KMS-11 (cell line): ENCODE measurements at regions not wholly inside any gene's neighbourhood (a gene's known extent, or its start where the extent isn't known, plus 50 kb on each side); places are given as distances from the start of the nearest gene placed in this dataset.

Experiments
- H2AFZ ChIP-seq: fragments of 200-600 bp; sonication (generic); 2 replicates; pipeline ENCODE4 v1.6.1; 2016; ENCODE audit warnings: antibody characterized with exemption, mixed run types, low read depth
- H3K27ac ChIP-seq: fragments of 200-600 bp; sonication (generic); 2 replicates; pipeline ENCODE4 v1.6.1; 2016; ENCODE audit warnings: mild to moderate bottlenecking, mixed run types
- H3K27me3 ChIP-seq: fragments of 200-600 bp; sonication (generic); 2 replicates; pipeline ENCODE4 v1.6.1; 2017; ENCODE audit warnings: mild to moderate bottlenecking, low read depth, mixed run types, moderate library complexity; ENCODE audit not compliant: insufficient read depth
- H3K36me3 ChIP-seq: fragments of 200-600 bp; sonication (generic); 2 replicates; pipeline ENCODE4 v1.6.1; 2017; ENCODE audit warnings: mild to moderate bottlenecking, mixed run types; ENCODE audit not compliant: insufficient read depth
- H3K4me1 ChIP-seq: fragments of 200-600 bp; sonication (generic); 2 replicates; pipeline ENCODE4 v1.6.1; 2016; ENCODE audit warnings: mild to moderate bottlenecking, low read depth, mixed run types; ENCODE audit not compliant: poor library complexity, severe bottlenecking
- H3K4me2 ChIP-seq: fragments of 200-600 bp; sonication (generic); 2 replicates; pipeline ENCODE4 v1.7.0; 2016; ENCODE audit warnings: mild to moderate bottlenecking, mixed run types
- H3K4me3 ChIP-seq: fragments of 200-600 bp; sonication (generic); IDR thresholded peaks from 2 replicates; pipeline ENCODE4 v1.6.1; 2017; ENCODE audit warnings: low read depth, low read length, mixed read lengths; ENCODE audit not compliant: insufficient read depth
- H3K79me2 ChIP-seq: fragments of 200-600 bp; sonication (generic); 2 replicates; pipeline ENCODE4 v1.6.1; 2016; ENCODE audit warnings: low read depth, mixed run types; ENCODE audit not compliant: insufficient read depth
- H3K9ac ChIP-seq: fragments of 200-600 bp; sonication (generic); 2 replicates; pipeline ENCODE4 v1.6.1; 2016; ENCODE audit warnings: mild to moderate bottlenecking, mixed run types
- H4K20me1 ChIP-seq: fragments of 200-600 bp; sonication (generic); 2 replicates; pipeline ENCODE4 v1.6.1; 2016; ENCODE audit warnings: mild to moderate bottlenecking, mixed run types; ENCODE audit not compliant: insufficient read depth
- TF ChIP-seq, protein P1 (sequence below): fragments of 200-600 bp; sonication (generic); conservative IDR thresholded peaks from 2 replicates; pipeline ENCODE4 v1.6.1; 2017; ENCODE audit warnings: low read depth, mild to moderate bottlenecking, antibody characterized with exemption, low read length, moderate library complexity, mixed read lengths

DNA sequence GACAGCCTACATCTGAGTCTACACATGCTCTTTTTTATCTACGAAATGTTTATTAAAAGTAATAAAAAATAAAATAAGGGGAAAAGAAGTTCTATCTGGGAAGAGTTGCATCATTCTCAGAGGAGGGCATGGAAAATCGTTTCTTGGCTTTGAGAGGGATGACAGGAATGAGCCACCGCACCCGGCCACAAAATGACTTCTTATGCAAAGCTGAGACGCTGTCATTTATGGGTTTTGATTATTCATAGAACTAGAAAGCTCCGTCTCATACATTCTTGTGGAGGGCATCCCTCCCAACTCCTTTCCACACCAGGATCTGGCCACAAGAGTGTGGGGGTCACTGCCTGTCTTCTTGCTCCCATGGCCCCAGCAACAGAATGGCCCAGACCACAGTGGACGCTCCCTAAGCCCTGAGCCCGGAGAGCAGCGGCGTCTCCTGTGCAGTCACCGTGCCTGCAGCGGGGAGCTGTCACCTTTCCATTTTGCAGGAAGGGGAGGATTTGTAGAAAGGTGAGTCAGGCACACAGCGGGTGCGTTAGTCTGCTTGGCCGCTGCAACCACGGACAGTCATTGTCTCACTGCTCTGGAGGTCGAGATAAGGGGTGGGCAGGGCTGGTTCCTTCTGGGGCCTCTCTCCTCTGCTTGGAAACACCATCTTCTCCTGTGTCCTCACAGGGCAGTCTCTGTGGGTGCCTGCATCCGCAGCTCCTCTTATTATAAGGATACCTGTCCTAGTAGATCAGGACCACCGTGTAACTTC is 1388.7 kb downstream of the BRD1 start:
- Histone ChIP-seq H3K4me2 (no peak overlapping the region), H3K9ac (no peak overlapping the region), H3K27me3 (no peaks in the 10 kb centered on the region), H4K20me1 (no peaks in the 10 kb centered on the region), H3K4me1 (no peaks in the 10 kb centered on the region), H3K4me3 (no peak overlapping the region), H3K79me2 (no peaks in the 10 kb centered on the region), H3K27ac (no peak overlapping the region), H3K36me3 (no peaks in the 10 kb centered on the region), H2AFZ (no peak overlapping the region)
- TF ChIP-seq, protein P1, sequence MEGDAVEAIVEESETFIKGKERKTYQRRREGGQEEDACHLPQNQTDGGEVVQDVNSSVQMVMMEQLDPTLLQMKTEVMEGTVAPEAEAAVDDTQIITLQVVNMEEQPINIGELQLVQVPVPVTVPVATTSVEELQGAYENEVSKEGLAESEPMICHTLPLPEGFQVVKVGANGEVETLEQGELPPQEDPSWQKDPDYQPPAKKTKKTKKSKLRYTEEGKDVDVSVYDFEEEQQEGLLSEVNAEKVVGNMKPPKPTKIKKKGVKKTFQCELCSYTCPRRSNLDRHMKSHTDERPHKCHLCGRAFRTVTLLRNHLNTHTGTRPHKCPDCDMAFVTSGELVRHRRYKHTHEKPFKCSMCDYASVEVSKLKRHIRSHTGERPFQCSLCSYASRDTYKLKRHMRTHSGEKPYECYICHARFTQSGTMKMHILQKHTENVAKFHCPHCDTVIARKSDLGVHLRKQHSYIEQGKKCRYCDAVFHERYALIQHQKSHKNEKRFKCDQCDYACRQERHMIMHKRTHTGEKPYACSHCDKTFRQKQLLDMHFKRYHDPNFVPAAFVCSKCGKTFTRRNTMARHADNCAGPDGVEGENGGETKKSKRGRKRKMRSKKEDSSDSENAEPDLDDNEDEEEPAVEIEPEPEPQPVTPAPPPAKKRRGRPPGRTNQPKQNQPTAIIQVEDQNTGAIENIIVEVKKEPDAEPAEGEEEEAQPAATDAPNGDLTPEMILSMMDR = no peak

DNA sequence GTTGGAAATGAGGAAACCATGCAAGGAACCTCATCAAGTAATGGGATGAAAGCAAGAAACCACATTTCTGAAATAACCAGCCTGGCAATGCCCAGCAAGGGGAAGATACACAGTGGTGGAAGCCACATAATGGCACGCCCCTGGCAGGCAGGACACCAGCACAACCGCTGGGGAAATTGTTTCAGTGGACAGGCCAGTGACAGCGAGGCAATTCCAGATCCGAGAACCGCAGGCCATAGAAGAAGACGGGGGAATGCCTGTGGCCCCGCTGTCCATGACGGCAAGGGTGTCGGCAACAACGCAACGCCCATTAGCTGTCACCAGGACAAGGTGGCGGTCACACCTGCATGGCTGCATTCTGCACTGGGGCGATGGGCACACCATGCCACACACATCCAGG is 1389.6 kb downstream of the BRD1 start:
- Histone ChIP-seq H4K20me1 (no peaks in the 10 kb centered on the region), H3K27ac (no peak overlapping the region), H3K9ac (no peak overlapping the region), H3K4me1 (no peaks in the 10 kb centered on the region), H3K36me3 (no peaks in the 10 kb centered on the region), H3K79me2 (no peaks in the 10 kb centered on the region), H3K4me3 (no peak overlapping the region), H2AFZ (no peak overlapping the region), H3K4me2 (no peak overlapping the region), H3K27me3 (no peaks in the 10 kb centered on the region)
- TF ChIP-seq, protein P1 = no peak

DNA sequence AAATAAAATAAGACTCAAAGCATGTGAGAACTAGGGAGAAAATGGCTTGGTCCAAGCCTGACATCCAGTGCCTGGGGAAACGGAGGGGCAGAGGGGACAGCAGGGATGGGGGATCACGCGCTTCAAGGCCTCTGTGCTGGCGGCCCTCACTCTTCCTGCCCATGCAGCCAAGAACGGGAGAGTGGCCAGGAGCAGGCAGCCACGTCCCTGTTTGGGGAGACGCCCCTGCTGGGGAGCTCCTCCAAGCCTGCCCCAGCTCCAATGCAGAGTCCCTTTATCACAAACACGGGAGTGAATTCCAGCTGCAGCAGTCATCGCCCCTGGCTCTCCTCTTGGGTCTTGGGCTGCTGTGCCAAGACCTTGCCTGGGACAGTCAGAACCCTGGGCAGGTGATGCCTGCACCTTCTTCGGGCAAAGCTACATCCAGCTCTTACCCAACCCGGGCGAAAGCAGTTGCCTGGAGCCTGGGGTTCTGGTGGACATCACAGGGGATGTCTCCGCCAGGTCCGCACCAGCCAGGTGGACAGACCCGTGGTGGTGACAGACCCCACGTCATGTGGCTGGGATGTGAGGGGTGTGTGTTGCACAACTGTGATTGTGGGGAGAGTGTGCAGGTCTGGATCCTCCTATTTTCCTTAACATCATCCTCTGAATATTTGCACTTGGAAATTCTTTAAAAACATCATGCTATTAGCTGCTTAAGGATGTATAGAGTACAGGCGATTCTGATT is 1391.3 kb downstream of the BRD1 start:
- TF ChIP-seq, protein P1 = no peak
- Histone ChIP-seq H3K27me3 (no peaks in the 10 kb centered on the region), H3K4me2 (no peak overlapping the region), H3K27ac (no peak overlapping the region), H3K79me2 (no peaks in the 10 kb centered on the region), H3K9ac (no peak overlapping the region), H3K4me1 (no peaks in the 10 kb centered on the region), H3K4me3 (no peak overlapping the region), H3K36me3 (no peaks in the 10 kb centered on the region), H4K20me1 (no peaks in the 10 kb centered on the region), H2AFZ (no peak overlapping the region)

DNA sequence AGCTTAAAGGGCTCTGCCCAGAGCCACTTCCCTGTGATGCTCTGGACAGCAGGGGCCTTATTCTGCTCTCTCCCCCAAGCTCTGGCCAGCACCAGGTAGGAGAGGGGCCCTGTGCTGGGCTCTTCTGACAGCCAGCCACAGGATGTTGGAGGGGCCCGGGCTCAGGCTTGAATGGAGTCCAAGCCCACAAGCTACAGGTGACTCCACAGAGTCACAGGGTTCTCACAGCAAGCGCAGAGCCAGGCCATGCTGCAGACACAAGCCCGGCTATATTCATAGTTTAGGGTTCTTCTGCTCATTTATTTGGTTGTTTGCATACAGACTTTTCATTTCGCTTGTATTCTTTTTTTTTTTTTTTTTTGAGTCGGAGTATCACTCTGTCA is 1392.8 kb downstream of the BRD1 start:
- H3K4me2 ChIP-seq = no peak overlapping the region
- no peak overlapping the region for H3K9ac ChIP-seq
- H3K4me1 ChIP-seq = no peaks in the 10 kb centered on the region
- no peaks in the 10 kb centered on the region for H3K79me2 ChIP-seq
- H3K27ac ChIP-seq = no peak overlapping the region
- no peaks in the 10 kb centered on the region for H3K36me3 ChIP-seq
- H2AFZ ChIP-seq = no peak overlapping the region
- H3K27me3 ChIP-seq = no peaks in the 10 kb centered on the region
- TF ChIP-seq, protein P1 = no peak
- H4K20me1 ChIP-seq = no peaks in the 10 kb centered on the region
- no peak overlapping the region for H3K4me3 ChIP-seq
